K562 (cell line): ENCODE measurements at regions not wholly inside any gene's neighbourhood (a gene's known extent, or its start where the extent isn't known, plus 50 kb on each side); places are given as distances from the start of the nearest gene placed in this dataset.

Experiments used
- ATF7 ChIP-seq: fragments of 450-650 bp; IDR thresholded peaks from 2 replicates; pipeline ENCODE4 v1.7.1; 2014; ENCODE audit warnings: mild to moderate bottlenecking, moderate library complexity
- E2F1 ChIP-seq: sonication (generic); formaldehyde crosslinking; IDR thresholded peaks from 2 replicates; pipeline ENCODE4 v1.8.1; 2023; ENCODE audit warnings: mild to moderate bottlenecking, missing genetic modification reagents, moderate library complexity
- EP300 ChIP-seq: IDR thresholded peaks from 2 replicates; pipeline ENCODE4 v1.6.1; 2012; ENCODE audit warnings: low read length, improper control_type of control experiment
- IRF2 ChIP-seq: sonication (generic); formaldehyde crosslinking; IDR thresholded peaks from 2 replicates; pipeline ENCODE4 v1.8.1; 2022; ENCODE audit warnings: mild to moderate bottlenecking, missing genetic modification reagents

- TF ChIP-seq EP300 (no peak), IRF2 (no peak), E2F1 (CRISPR knock-in tag) (no peak), ATF7 (peak; percentile 35; the same call in 1 of the 2 replicates)
Observed at GRCh38 chr2:43038034-43038695, 188.2 kb downstream of the ZFP36L2 start.
